K562 (cell line): ENCODE measurements at regions not wholly inside any gene's neighbourhood (a gene's known extent, or its start where the extent isn't known, plus 50 kb on each side); places are given as distances from the start of the nearest gene placed in this dataset.

Experiments used
- ATAC-seq: fragments of 200-7000 bp; cut with Tn5 transposase; 3 replicates; pipeline ENCODE4 v1.9.1; 2020; ENCODE audit warnings: moderate library complexity
- BruUV-seq: library from RNA; stranded (reverse); fragments of 400-500 nt; replicated peaks from 2 replicates; lab custom pipeline; 2021; lab: Mats Ljungman, UMichigan
- CTCF ChIA-PET: fragments of 300-600 bp; formaldehyde crosslinking; extraction: SDS; loops from one replicate; lab custom pipeline; 2021; ENCODE audit warnings: low intra/inter-chr PET ratio; lab: Yijun Ruan, JAX
- POLR2A ChIA-PET: fragments of 300-600, 350-650 bp; sonication (Branson Sonifier 250); formaldehyde crosslinking; extraction: SDS; loops from one replicate; lab custom pipeline; 2021; ENCODE audit warnings: antibody characterized with exemption, inconsistent platforms; lab: Yijun Ruan, JAX
- DNase-seq, 4 experiments: peaks; one replicate each; pipeline versions ENCODE4 v3.0.0 to v3.0.0-alpha.2; 2011 to 2018; ENCODE audit warnings: low spot score in 3 of 4, mixed read lengths in 3 of 4; ENCODE audit errors: extremely low read depth in 1 of 4
- FAIRE-seq: peaks from 2 replicates; lab custom pipeline; 2011; peaks lifted over from hg19 to GRCh38; lab: Jason Lieb, UNC
- H2AFZ ChIP-seq: 2 replicates; pipeline ENCODE4 v1.6.0; 2011; ENCODE audit warnings: low read depth, low read length, control low read depth, inconsistent platforms
- H3K27ac ChIP-seq: fragments of 200-600 bp; 3 replicates; pipeline ENCODE4 v1.8.0; 2011; ENCODE audit warnings: low read depth, mild to moderate bottlenecking, control low read depth, inconsistent platforms, low read length, moderate library complexity, mixed read lengths; ENCODE audit errors: extremely low read depth
- H3K27me3 ChIP-seq, 2 experiments: fragments of 300-600 bp in 1 of 2; 2 replicates in 1 of 2; 3 replicates in 1 of 2; pipeline versions ENCODE4 v1.6.0 to v1.8.0; 2011; ENCODE audit warnings: inconsistent platforms in 2 of 2, low read length in 2 of 2, mild to moderate bottlenecking in 1 of 2, mixed read lengths in 1 of 2, moderate library complexity in 1 of 2; ENCODE audit not compliant: control insufficient read depth in 2 of 2, insufficient read depth in 2 of 2
- H3K36me3 ChIP-seq: fragments of 300-600 bp; 3 replicates; pipeline ENCODE4 v1.8.0; 2011; ENCODE audit warnings: mild to moderate bottlenecking, low read length, inconsistent platforms; ENCODE audit not compliant: control insufficient read depth, insufficient read depth
- H3K4me1 ChIP-seq, 2 experiments: fragments of 200-600 bp in 1 of 2; replicated peaks in 1 of 2; 2 replicates in 1 of 2; 3 replicates in 1 of 2; pipeline versions ENCODE4 v1.5.1 to v1.8.0; 2011; ENCODE audit warnings: inconsistent platforms in 2 of 2, low read length in 2 of 2, mild to moderate bottlenecking in 1 of 2, mixed read lengths in 1 of 2, moderate library complexity in 1 of 2; ENCODE audit not compliant: control insufficient read depth in 2 of 2, insufficient read depth in 2 of 2
- H3K4me2 ChIP-seq: 2 replicates; pipeline ENCODE4 v1.6.1; 2011; ENCODE audit warnings: low read length, control low read depth, inconsistent platforms, mixed read lengths; ENCODE audit not compliant: insufficient read depth
- H3K4me3 ChIP-seq: fragments of 200-600 bp; sonication (generic), shearing (Covaris generic); 2 replicates; pipeline ENCODE4 v1.5.1; 2016; ENCODE audit warnings: control low read depth, inconsistent platforms
- H3K79me2 ChIP-seq: fragments of 200-600 bp; 3 replicates; pipeline ENCODE4 v1.8.0; 2011; ENCODE audit warnings: low read length, inconsistent platforms; ENCODE audit not compliant: control insufficient read depth, insufficient read depth
- H3K9ac ChIP-seq, 2 experiments: 2 replicates each; pipeline versions ENCODE4 v1.6.0 to v1.6.1; 2011; ENCODE audit warnings: low read depth in 2 of 2, low read length in 2 of 2, control low read depth in 1 of 2, inconsistent platforms in 1 of 2, mild to moderate bottlenecking in 1 of 2, mixed read lengths in 1 of 2; ENCODE audit not compliant: insufficient read depth in 1 of 2
- H3K9me1 ChIP-seq: one replicate; pipeline ENCODE4 v1.6.0; 2011; ENCODE audit warnings: inconsistent platforms, mild to moderate bottlenecking, low read length, moderate library complexity; ENCODE audit not compliant: control insufficient read depth, insufficient read depth
- H3K9me3 ChIP-seq: replicated peaks from 2 replicates; pipeline ENCODE4 v1.5.1; 2011; ENCODE audit warnings: low read depth, low read length, inconsistent platforms; ENCODE audit not compliant: control insufficient read depth, insufficient read depth
- H4K20me1 ChIP-seq: replicated peaks from 2 replicates; pipeline ENCODE4 v1.6.1; 2011; ENCODE audit warnings: low read length, inconsistent platforms, mixed read lengths; ENCODE audit not compliant: control insufficient read depth, insufficient read depth
- HCFC1 ChIP-seq: IDR thresholded peaks from 2 replicates; pipeline ENCODE4 v1.6.1; 2012; ENCODE audit warnings: low read depth, low read length, improper control_type of control experiment
- HLTF ChIP-seq: fragments of 450-650 bp; IDR thresholded peaks from 2 replicates; pipeline ENCODE4 v1.6.1; 2016
- NBN ChIP-seq: fragments of 450-650 bp; IDR thresholded peaks from 2 replicates; pipeline ENCODE4 v1.6.1; 2016; ENCODE audit warnings: low read depth, mild to moderate bottlenecking
- NRF1 ChIP-seq, 2 experiments: fragments of 450-650 bp; IDR thresholded peaks in 1 of 2; conservative IDR thresholded peaks in 1 of 2; 2 replicates each; pipeline ENCODE4 v1.6.1; 2014; ENCODE audit warnings: mild to moderate bottlenecking in 2 of 2
- PKNOX1 ChIP-seq: fragments of 450-650 bp; IDR thresholded peaks from 2 replicates; pipeline ENCODE4 v1.6.1; 2016
- RBM34 ChIP-seq: fragments of 200-400 bp; formaldehyde crosslinking; IDR thresholded peaks from 2 replicates; pipeline ENCODE4 v1.6.1; 2018; ENCODE audit warnings: low read length, borderline replicate concordance; ENCODE audit not compliant: insufficient read depth
- SAFB ChIP-seq: fragments of 200-400 bp; formaldehyde crosslinking; IDR thresholded peaks from 2 replicates; pipeline ENCODE4 v1.6.1; 2017; ENCODE audit warnings: low read depth, low read length, borderline replicate concordance
- ZBTB49 ChIP-seq: sonication (generic); formaldehyde crosslinking; IDR thresholded peaks from 2 replicates; pipeline ENCODE4 v1.8.0; 2022; ENCODE audit warnings: missing genetic modification reagents, mild to moderate bottlenecking, borderline replicate concordance
- ZMIZ1 ChIP-seq, 2 experiments: fragments of 150-350 bp in 1 of 2; IDR thresholded peaks; 2 replicates each; pipeline ENCODE4 v1.6.1; 2012 to 2016; ENCODE audit warnings: low read depth in 2 of 2, low read length in 2 of 2, mild to moderate bottlenecking in 1 of 2, moderate library complexity in 1 of 2
- ZNF224 ChIP-seq: sonication (generic); formaldehyde crosslinking; IDR thresholded peaks from 2 replicates; pipeline ENCODE4 v1.8.0; 2022; ENCODE audit warnings: mild to moderate bottlenecking, missing genetic modification reagents
- ZNF398 ChIP-seq: fragments of 250-450 bp; sonication (Bioruptor Pico); IDR thresholded peaks from 2 replicates; pipeline ENCODE4 v1.8.0; 2021; ENCODE audit warnings: moderate library complexity, mild to moderate bottlenecking, inconsistent platforms
- ZNF551 ChIP-seq: fragments of 250-450 bp; sonication (Bioruptor Pico); IDR thresholded peaks from 2 replicates; pipeline ENCODE4 v1.5.0; 2021; ENCODE audit warnings: mild to moderate bottlenecking, moderate library complexity
- ZNF717 ChIP-seq: fragments of 250-450 bp; sonication (Bioruptor Pico); IDR thresholded peaks from 2 replicates; pipeline ENCODE4 v1.5.0; 2021
- WGBS: fragments of 100-300 bp; shearing (Covaris generic); methylation state at CpG from one replicate; pipeline ENCODE4 v1.1.6; 2016; ENCODE audit warnings: low coverage, mixed read lengths; ENCODE audit not compliant: insufficient coverage; ENCODE audit errors: missing lambda C conversion rate; 5-methylcytosine and 5-hydroxymethylcytosine counted together
- in situ Hi-C: fragments of 300-500 bp; cut with MboI; formaldehyde crosslinking; loops from 4 replicates; pipeline ENCODE4 v1.15.0; 2018; ENCODE audit warnings: inconsistent platforms, mixed read lengths
- intact Hi-C: fragments of 100-400 bp; cut with micrococcal nuclease; formaldehyde crosslinking; loops from 2 replicates; pipeline ENCODE4 v1.14.2; 2022

- no peak for DNase-seq
- Histone ChIP-seq H4K20me1 (no peaks in the 10 kb centered on the region), H3K4me2 (no peak overlapping the region), H3K27me3 (no peaks in the 10 kb centered on the region), H3K9me1 (no peaks in the 10 kb centered on the region), H3K4me3 (no peak overlapping the region), H3K9ac (no peak overlapping the region), H2AFZ (no peak overlapping the region), H3K4me1 (no peaks in the 10 kb centered on the region), H3K9me3 (no peaks in the 10 kb centered on the region), H3K27ac (no peak overlapping the region), H3K79me2 (no peaks in the 10 kb centered on the region), H3K36me3 (no peaks in the 10 kb centered on the region)
- in situ Hi-C loops: no loop called here
- WGBS: 3% methylated on average over 7 of the region's 7 CpGs
- ChIA-PET CTCF (no interaction called here), POLR2A (no interaction called here)
- no peak for TF ChIP-seq NRF1 (conservative IDR thresholded peaks at IDR 0.05 in 1 of 2, IDR thresholded peaks at IDR 0.05 in 1 of 2)
- TF ChIP-seq ZNF398 (CRISPR knock-in tag): no peak
- no peak for TF ChIP-seq HCFC1
- TF ChIP-seq SAFB: no peak
- no peak for TF ChIP-seq RBM34
- no peak for TF ChIP-seq HLTF
- no peak for TF ChIP-seq ZNF717 (CRISPR knock-in tag)
- TF ChIP-seq NBN: no peak
- TF ChIP-seq ZBTB49: no peak
- no peak for TF ChIP-seq ZNF224 (CRISPR knock-in tag)
- no peak for TF ChIP-seq ZMIZ1 (IDR thresholded peaks at IDR 0.05; ENCODE audit: low read depth in 2 of 2, low read length in 2 of 2)
- TF ChIP-seq PKNOX1: no peak
- TF ChIP-seq ZNF551 (CRISPR knock-in tag): no peak
- FAIRE-seq: no peak
- ATAC-seq: no peak
- intact Hi-C loops: no loop called here
- no TSS peak for BruUV-seq
These were observed 1169.7 kb upstream of the TENM4 start for GRCh38 chr11:80610516-80610915.
